K562 (cell line): ENCODE measurements at regions not wholly inside any gene's neighbourhood (a gene's known extent, or its start where the extent isn't known, plus 50 kb on each side); places are given as distances from the start of the nearest gene placed in this dataset.

Experiments
- ATAC-seq: fragments of 200-7000 bp; cut with Tn5 transposase; 3 replicates; pipeline ENCODE4 v1.9.1; 2020; ENCODE audit warnings: moderate library complexity
- BruUV-seq: library from RNA; stranded (reverse); fragments of 400-500 nt; replicated peaks from 2 replicates; lab custom pipeline; 2021; lab: Mats Ljungman, UMichigan
- CTCF ChIA-PET: fragments of 300-600 bp; formaldehyde crosslinking; extraction: SDS; loops from one replicate; lab custom pipeline; 2021; ENCODE audit warnings: low intra/inter-chr PET ratio; lab: Yijun Ruan, JAX
- POLR2A ChIA-PET: fragments of 300-600, 350-650 bp; sonication (Branson Sonifier 250); formaldehyde crosslinking; extraction: SDS; loops from one replicate; lab custom pipeline; 2021; ENCODE audit warnings: antibody characterized with exemption, inconsistent platforms; lab: Yijun Ruan, JAX
- DNase-seq, 4 experiments: peaks; one replicate each; pipeline versions ENCODE4 v3.0.0 to v3.0.0-alpha.2; 2011 to 2018; ENCODE audit warnings: low spot score in 3 of 4, mixed read lengths in 3 of 4; ENCODE audit errors: extremely low read depth in 1 of 4
- FAIRE-seq: peaks from 2 replicates; lab custom pipeline; 2011; peaks lifted over from hg19 to GRCh38; lab: Jason Lieb, UNC
- H2AFZ ChIP-seq: 2 replicates; pipeline ENCODE4 v1.6.0; 2011; ENCODE audit warnings: low read depth, low read length, control low read depth, inconsistent platforms
- H3K27ac ChIP-seq: fragments of 200-600 bp; 3 replicates; pipeline ENCODE4 v1.8.0; 2011; ENCODE audit warnings: low read depth, mild to moderate bottlenecking, control low read depth, inconsistent platforms, low read length, moderate library complexity, mixed read lengths; ENCODE audit errors: extremely low read depth
- H3K27me3 ChIP-seq, 2 experiments: fragments of 300-600 bp in 1 of 2; 2 replicates in 1 of 2; 3 replicates in 1 of 2; pipeline versions ENCODE4 v1.6.0 to v1.8.0; 2011; ENCODE audit warnings: inconsistent platforms in 2 of 2, low read length in 2 of 2, mild to moderate bottlenecking in 1 of 2, mixed read lengths in 1 of 2, moderate library complexity in 1 of 2; ENCODE audit not compliant: control insufficient read depth in 2 of 2, insufficient read depth in 2 of 2
- H3K36me3 ChIP-seq: fragments of 300-600 bp; 3 replicates; pipeline ENCODE4 v1.8.0; 2011; ENCODE audit warnings: mild to moderate bottlenecking, low read length, inconsistent platforms; ENCODE audit not compliant: control insufficient read depth, insufficient read depth
- H3K4me1 ChIP-seq, 2 experiments: fragments of 200-600 bp in 1 of 2; replicated peaks in 1 of 2; 2 replicates in 1 of 2; 3 replicates in 1 of 2; pipeline versions ENCODE4 v1.5.1 to v1.8.0; 2011; ENCODE audit warnings: inconsistent platforms in 2 of 2, low read length in 2 of 2, mild to moderate bottlenecking in 1 of 2, mixed read lengths in 1 of 2, moderate library complexity in 1 of 2; ENCODE audit not compliant: control insufficient read depth in 2 of 2, insufficient read depth in 2 of 2
- H3K4me2 ChIP-seq: 2 replicates; pipeline ENCODE4 v1.6.1; 2011; ENCODE audit warnings: low read length, control low read depth, inconsistent platforms, mixed read lengths; ENCODE audit not compliant: insufficient read depth
- H3K4me3 ChIP-seq: fragments of 200-600 bp; sonication (generic), shearing (Covaris generic); 2 replicates; pipeline ENCODE4 v1.5.1; 2016; ENCODE audit warnings: control low read depth, inconsistent platforms
- H3K79me2 ChIP-seq: fragments of 200-600 bp; 3 replicates; pipeline ENCODE4 v1.8.0; 2011; ENCODE audit warnings: low read length, inconsistent platforms; ENCODE audit not compliant: control insufficient read depth, insufficient read depth
- H3K9ac ChIP-seq, 2 experiments: 2 replicates each; pipeline versions ENCODE4 v1.6.0 to v1.6.1; 2011; ENCODE audit warnings: low read depth in 2 of 2, low read length in 2 of 2, control low read depth in 1 of 2, inconsistent platforms in 1 of 2, mild to moderate bottlenecking in 1 of 2, mixed read lengths in 1 of 2; ENCODE audit not compliant: insufficient read depth in 1 of 2
- H3K9me1 ChIP-seq: one replicate; pipeline ENCODE4 v1.6.0; 2011; ENCODE audit warnings: inconsistent platforms, mild to moderate bottlenecking, low read length, moderate library complexity; ENCODE audit not compliant: control insufficient read depth, insufficient read depth
- H3K9me3 ChIP-seq: replicated peaks from 2 replicates; pipeline ENCODE4 v1.5.1; 2011; ENCODE audit warnings: low read depth, low read length, inconsistent platforms; ENCODE audit not compliant: control insufficient read depth, insufficient read depth
- H4K20me1 ChIP-seq: replicated peaks from 2 replicates; pipeline ENCODE4 v1.6.1; 2011; ENCODE audit warnings: low read length, inconsistent platforms, mixed read lengths; ENCODE audit not compliant: control insufficient read depth, insufficient read depth
- ATF3 ChIP-seq, 2 experiments: fragments of 450-650 bp in 1 of 2; sonication (generic) in 1 of 2; formaldehyde crosslinking in 1 of 2; IDR thresholded peaks in 1 of 2; conservative IDR thresholded peaks in 1 of 2; 2 replicates each; pipeline versions ENCODE4 v1.6.1 to v1.8.1; 2016 to 2023; ENCODE audit warnings: mild to moderate bottlenecking in 2 of 2, moderate library complexity in 2 of 2, inconsistent platforms in 1 of 2, missing genetic modification reagents in 1 of 2
- CBFA2T2 ChIP-seq: fragments of 450-650 bp; conservative IDR thresholded peaks from 2 replicates; pipeline ENCODE4 v1.6.1; 2017; ENCODE audit warnings: mild to moderate bottlenecking
- CEBPB ChIP-seq: fragments of 450-650 bp; IDR thresholded peaks from 2 replicates; pipeline ENCODE4 v1.6.1; 2016; ENCODE audit warnings: missing genetic modification characterization, missing compliant biosample characterization
- CEBPG ChIP-seq, 3 experiments: fragments of 200-800 bp in 1 of 3; sonication (Bioruptor generic) in 1 of 3; sonication (generic) in 1 of 3; formaldehyde crosslinking in 1 of 3; IDR thresholded peaks in 2 of 3; conservative IDR thresholded peaks in 1 of 3; 2 replicates each; pipeline versions ENCODE4 v1.6.1 to v1.8.0; 2016 to 2022; ENCODE audit warnings: missing compliant biosample characterization in 2 of 3, missing genetic modification characterization in 2 of 3, mild to moderate bottlenecking in 1 of 3, missing genetic modification reagents in 1 of 3
- EGR1 ChIP-seq: fragments of 450-650 bp; conservative IDR thresholded peaks from 2 replicates; pipeline ENCODE4 v1.6.1; 2017; ENCODE audit warnings: mild to moderate bottlenecking
- FOXK1 ChIP-seq: sonication (generic); formaldehyde crosslinking; IDR thresholded peaks from 2 replicates; pipeline ENCODE4 v1.8.0; 2022; ENCODE audit warnings: missing genetic modification reagents, mild to moderate bottlenecking, borderline replicate concordance
- GABPB2 ChIP-seq: fragments of 250-450 bp; sonication (Bioruptor Pico); conservative IDR thresholded peaks from 2 replicates; pipeline ENCODE4 v1.5.1; 2021; ENCODE audit warnings: mild to moderate bottlenecking
- GTF2A2 ChIP-seq: IDR thresholded peaks from 2 replicates; pipeline ENCODE4 v1.6.1; 2016; ENCODE audit warnings: mild to moderate bottlenecking, missing genetic modification characterization, missing compliant biosample characterization
- IFI16 ChIP-seq: fragments of 250-450 bp; sonication (Bioruptor Pico); IDR thresholded peaks from 2 replicates; pipeline ENCODE4 v2.1.2; 2022; ENCODE audit warnings: mild to moderate bottlenecking, inconsistent platforms
- MAZ ChIP-seq, 2 experiments: fragments of 450-650 bp in 1 of 2; sonication (generic) in 1 of 2; formaldehyde crosslinking; IDR thresholded peaks in 1 of 2; conservative IDR thresholded peaks in 1 of 2; 2 replicates each; pipeline versions ENCODE4 v1.4.0 to v1.5.0; 2020; ENCODE audit warnings: mild to moderate bottlenecking in 1 of 2, missing genetic modification reagents in 1 of 2
- MTA2 ChIP-seq: fragments of 450-650 bp; IDR thresholded peaks from 2 replicates; pipeline ENCODE4 v1.6.1; 2016; ENCODE audit warnings: low read depth
- NELFE ChIP-seq: IDR thresholded peaks from 2 replicates; pipeline ENCODE4 v1.6.1; 2011; ENCODE audit warnings: mild to moderate bottlenecking; ENCODE audit not compliant: insufficient read depth, insufficient read length
- TAL1 ChIP-seq: fragments of 450-650 bp; IDR thresholded peaks from 2 replicates; pipeline ENCODE4 v1.6.1; 2016; ENCODE audit warnings: mild to moderate bottlenecking
- TCF7 ChIP-seq: sonication (generic); IDR thresholded peaks from 2 replicates; pipeline ENCODE4 v1.6.1; 2016; ENCODE audit warnings: antibody characterized with exemption, borderline replicate concordance
- TEAD2 ChIP-seq: fragments of 450-650 bp; IDR thresholded peaks from 2 replicates; pipeline ENCODE4 v1.6.1; 2016; ENCODE audit warnings: missing genetic modification characterization, control low read depth, missing compliant biosample characterization
- THRA ChIP-seq: fragments of 450-650 bp; IDR thresholded peaks from 2 replicates; pipeline ENCODE4 v1.6.1; 2017; ENCODE audit warnings: mild to moderate bottlenecking, moderate library complexity
- ZBTB12 ChIP-seq: fragments of 250-450 bp; sonication (Bioruptor Pico); IDR thresholded peaks from 2 replicates; pipeline ENCODE4 v1.4.0; 2020
- ZFP1 ChIP-seq: fragments of 450-650 bp; formaldehyde crosslinking; IDR thresholded peaks from 2 replicates; pipeline ENCODE4 v1.4.0; 2020; ENCODE audit warnings: mild to moderate bottlenecking, mixed read lengths
- ZNF184 ChIP-seq: sonication (generic); formaldehyde crosslinking; IDR thresholded peaks from 2 replicates; pipeline ENCODE4 v1.5.0; 2020; ENCODE audit warnings: missing genetic modification reagents
- WGBS: fragments of 100-300 bp; shearing (Covaris generic); methylation state at CpG from one replicate; pipeline ENCODE4 v1.1.6; 2016; ENCODE audit warnings: low coverage, mixed read lengths; ENCODE audit not compliant: insufficient coverage; ENCODE audit errors: missing lambda C conversion rate; 5-methylcytosine and 5-hydroxymethylcytosine counted together
- in situ Hi-C: fragments of 300-500 bp; cut with MboI; formaldehyde crosslinking; loops from 4 replicates; pipeline ENCODE4 v1.15.0; 2018; ENCODE audit warnings: inconsistent platforms, mixed read lengths
- intact Hi-C: fragments of 100-400 bp; cut with micrococcal nuclease; formaldehyde crosslinking; loops from 2 replicates; pipeline ENCODE4 v1.14.2; 2022

GRCh38 chr12:83190631-83191390 is 504.1 kb downstream of the TMTC2 start:
- no peaks in the 10 kb centered on the region; the same call in 2 of the 3 replicates for H3K36me3 ChIP-seq
- H3K9ac ChIP-seq, result no peak overlapping the region
- H3K9me3 ChIP-seq, result no peaks in the 10 kb centered on the region; the same call in none of the 2 replicates
- 63% methylated on average over 8 of the region's 8 CpGs for whole genome bisulfite sequencing
- intact Hi-C loops, result no loop called here
- no peaks in the 10 kb centered on the region for H4K20me1 ChIP-seq
- H3K4me3 ChIP-seq, result no peak overlapping the region
- ChIA-PET POLR2A (interaction anchor here (0.7 to 0.9 kb wide), 2 partner anchors 11 to 94 kb away, joined by 3 read pairs; no protein-coding TSS in a partner anchor), CTCF (no interaction called here)
- peak overlapping the region; percentile 28; the same call in 1 of the 2 replicates for H2AFZ ChIP-seq
- ATAC-seq, result no peak
- no peaks in the 10 kb centered on the region for H3K27me3 ChIP-seq
- BruUV-seq, result no TSS peak
- no peak overlapping the region for H3K27ac ChIP-seq
- H3K4me1 ChIP-seq, result no peaks in the 10 kb centered on the region; a peak in 1 of 5 replicates
- H3K9me1 ChIP-seq, result no peaks in the 10 kb centered on the region
- FAIRE-seq, result no peak
- in situ Hi-C loops, result no loop called here
- H3K4me2 ChIP-seq, result no peak overlapping the region
- H3K79me2 ChIP-seq, result no peaks in the 10 kb centered on the region
- DNase-seq, result no peak
- TF ChIP-seq ZBTB12, result no peak
- TF ChIP-seq CEBPB, result peak; percentile 79
- no peak for TF ChIP-seq TEAD2
- TF ChIP-seq IFI16 (CRISPR knock-in tag), result no peak
- no peak for TF ChIP-seq CBFA2T2
- TF ChIP-seq GTF2A2 (tag), result no peak
- no peak for TF ChIP-seq THRA
- TF ChIP-seq NELFE, result no peak
- TF ChIP-seq ZFP1 (CRISPR knock-in tag), result no peak
- no peak for TF ChIP-seq ZNF184 (CRISPR knock-in tag)
- no peak for TF ChIP-seq TCF7
- no peak for TF ChIP-seq EGR1
- no peak for TF ChIP-seq MTA2
- no peak for TF ChIP-seq GABPB2 (CRISPR knock-in tag)
- TF ChIP-seq MAZ (CRISPR knock-in tag; conservative IDR thresholded peaks at IDR 0.05 in 1 of 2, IDR thresholded peaks at IDR 0.05 in 1 of 2), result no peak
- no peak for TF ChIP-seq TAL1
- no peak for TF ChIP-seq CEBPG (CRISPR knock-in tag; IDR thresholded peaks at IDR 0.05)
- TF ChIP-seq CEBPG (tag; conservative IDR thresholded peaks at IDR 0.05 in 1 of 2, IDR thresholded peaks at IDR 0.05 in 1 of 2), result peak in 1 of 2 experiments; percentile 22; a peak in 2 of 4 replicates
- TF ChIP-seq ATF3 (IDR thresholded peaks at IDR 0.05), result peak; percentile 70
- no peak for TF ChIP-seq ATF3 (CRISPR knock-in tag; conservative IDR thresholded peaks at IDR 0.05)
- no peak for TF ChIP-seq FOXK1 (CRISPR knock-in tag)
